HepG2 (cell line): ENCODE measurements at regions not wholly inside any gene's neighbourhood (a gene's known extent, or its start where the extent isn't known, plus 50 kb on each side); places are given as distances from the start of the nearest gene placed in this dataset.

Experiments
- CBX1 ChIP-seq: IDR thresholded peaks from one replicate; pipeline ENCODE4 v1.6.1; 2016; ENCODE audit warnings: antibody characterized with exemption, low read depth
- DRAP1 ChIP-seq: IDR thresholded peaks from 2 replicates; pipeline ENCODE4 v1.6.1; 2016; ENCODE audit warnings: missing genetic modification reagents, missing compliant biosample characterization
- EHMT2 ChIP-seq: fragments of 200-600 bp; sonication (generic); IDR thresholded peaks from 2 replicates; pipeline ENCODE4 v1.7.0; 2017; ENCODE audit warnings: antibody characterized with exemption, low read depth, low read length, borderline replicate concordance
- GLMP ChIP-seq: sonication (generic); formaldehyde crosslinking; IDR thresholded peaks from 2 replicates; pipeline ENCODE4 v1.9.0; 2021; ENCODE audit warnings: missing genetic modification reagents, mild to moderate bottlenecking, borderline replicate concordance
- HMG20B ChIP-seq: conservative IDR thresholded peaks from 2 replicates; pipeline ENCODE4 v1.6.1; 2016; ENCODE audit warnings: missing genetic modification reagents, missing compliant biosample characterization
- HOXA3 ChIP-seq: sonication (generic); formaldehyde crosslinking; IDR thresholded peaks from 2 replicates; pipeline ENCODE4 v1.5.0; 2020; ENCODE audit warnings: missing genetic modification reagents
- IRF1 ChIP-seq: sonication (generic); formaldehyde crosslinking; IDR thresholded peaks from 2 replicates; pipeline ENCODE4 v1.4.0; 2020; ENCODE audit warnings: low read depth, mild to moderate bottlenecking, missing genetic modification reagents
- KAT8 ChIP-seq: IDR thresholded peaks from 2 replicates; pipeline ENCODE4 v1.6.1; 2016; ENCODE audit warnings: missing genetic modification reagents, missing compliant biosample characterization
- KDM5B ChIP-seq: sonication (generic); formaldehyde crosslinking; IDR thresholded peaks from 2 replicates; pipeline ENCODE4 v1.4.0; 2020; ENCODE audit warnings: missing genetic modification reagents, mild to moderate bottlenecking, borderline replicate concordance
- NFKBIZ ChIP-seq: IDR thresholded peaks from 2 replicates; pipeline ENCODE4 v1.6.1; 2018; ENCODE audit warnings: missing genetic modification reagents, missing compliant biosample characterization
- RAD51 ChIP-seq: fragments of 450-650 bp; IDR thresholded peaks from 2 replicates; pipeline ENCODE4 v1.6.1; 2016; ENCODE audit warnings: borderline replicate concordance
- SRY ChIP-seq: sonication (generic); formaldehyde crosslinking; IDR thresholded peaks from 2 replicates; pipeline ENCODE4 v1.8.0; 2022; ENCODE audit warnings: mild to moderate bottlenecking, missing genetic modification reagents
- TARDBP ChIP-seq: sonication (generic); formaldehyde crosslinking; IDR thresholded peaks from 2 replicates; pipeline ENCODE4 v1.8.0; 2022; ENCODE audit warnings: mild to moderate bottlenecking, missing genetic modification reagents
- ZBTB39 ChIP-seq: sonication (generic); formaldehyde crosslinking; IDR thresholded peaks from 2 replicates; pipeline ENCODE4 v1.5.0; 2020; ENCODE audit warnings: missing genetic modification reagents
- ZHX1 ChIP-seq: sonication (generic); formaldehyde crosslinking; IDR thresholded peaks from 2 replicates; pipeline ENCODE4 v1.8.1; 2022; ENCODE audit warnings: low read depth, mild to moderate bottlenecking, missing genetic modification reagents
- ZNF567 ChIP-seq: sonication (generic); formaldehyde crosslinking; IDR thresholded peaks from 2 replicates; pipeline ENCODE4 v1.8.1; 2023; ENCODE audit warnings: mild to moderate bottlenecking, missing genetic modification reagents, borderline replicate concordance
- ZNF687 ChIP-seq: sonication (generic); formaldehyde crosslinking; IDR thresholded peaks from 2 replicates; pipeline ENCODE4 v1.5.1; 2020; ENCODE audit warnings: mild to moderate bottlenecking, missing genetic modification reagents, moderate library complexity
- ZNF75D ChIP-seq: sonication (generic); formaldehyde crosslinking; IDR thresholded peaks from 2 replicates; pipeline ENCODE4 v1.8.1; 2023; ENCODE audit warnings: missing genetic modification reagents, mild to moderate bottlenecking, borderline replicate concordance

- TF ChIP-seq EHMT2, result 0 out of 2 replicates have a peak, but pooled peaks have one; percentile 20
- TF ChIP-seq ZBTB39 (CRISPR knock-in tag), result no peak
- no peak for TF ChIP-seq ZNF75D
- no peak for TF ChIP-seq RAD51
- TF ChIP-seq ZNF687 (CRISPR knock-in tag), result peak; percentile 87
- TF ChIP-seq ZNF567, result no peak
- TF ChIP-seq SRY (CRISPR knock-in tag), result no peak
- TF ChIP-seq KAT8 (CRISPR knock-in tag), result no peak
- peak; percentile 13; the same call in 1 of the 2 replicates for TF ChIP-seq DRAP1 (CRISPR knock-in tag)
- peak; percentile 63; the same call in 1 of the 2 replicates for TF ChIP-seq KDM5B (CRISPR knock-in tag)
- no peak for TF ChIP-seq NFKBIZ (CRISPR knock-in tag)
- TF ChIP-seq HMG20B (CRISPR knock-in tag), result no peak
- TF ChIP-seq ZHX1 (CRISPR knock-in tag), result no peak
- TF ChIP-seq IRF1 (CRISPR knock-in tag), result no peak
- peak; percentile 81 for TF ChIP-seq TARDBP (CRISPR knock-in tag)
- peak; percentile 53 for TF ChIP-seq CBX1
- peak; percentile 58; the same call in 1 of the 2 replicates for TF ChIP-seq HOXA3
- no peak for TF ChIP-seq GLMP
Observed at GRCh38 chr5:6220346-6221088, 157.8 kb downstream of the MED10 start (continued).
